ENCODE measurements at regions not wholly inside any gene's neighbourhood (a gene's known extent, or its start where the extent isn't known, plus 50 kb on each side); places are given as distances from the start of the nearest gene placed in this dataset.

- TF ChIP-seq CTCF (IDR thresholded peaks at IDR 0.05) (no peak), POLR2AphosphoS5 (IDR thresholded peaks at IDR 0.05) (no peak), POLR2A (IDR thresholded peaks at IDR 0.05) (no peak)
These were observed 198.4 kb downstream of the GALR1 start for GRCh38 chr18:77448046-77448445.

Measured in sigmoid colon (tissue), 4 donors.